IMR-90 (cell line): ENCODE measurements at regions not wholly inside any gene's neighbourhood (a gene's known extent, or its start where the extent isn't known, plus 50 kb on each side); places are given as distances from the start of the nearest gene placed in this dataset.

ENCODE experiments used
- ATAC-seq: fragments of 200-7000 bp; cut with Tn5 transposase; 2 replicates; pipeline ENCODE4 v1.9.1; 2020; ENCODE audit warnings: low read depth, mild to moderate bottlenecking, moderate library complexity
- BruUV-seq: library from RNA; stranded (reverse); fragments of 400-500 nt; replicated peaks from 2 replicates; lab custom pipeline; 2021; lab: Mats Ljungman, UMichigan
- CTCF ChIA-PET: fragments of 300-600 bp; formaldehyde crosslinking; extraction: SDS; loops from one replicate; lab custom pipeline; 2021; ENCODE audit warnings: antibody characterized with exemption; lab: Yijun Ruan, JAX
- POLR2A ChIA-PET: fragments of 300-600 bp; sonication (Branson Sonifier 250); formaldehyde crosslinking; loops from one replicate; lab custom pipeline; 2022; ENCODE audit warnings: antibody characterized with exemption; ENCODE audit not compliant: unreplicated experiment; lab: Charles Lee
- DNase-seq: peaks from one replicate; pipeline ENCODE4 v3.0.0; 2013
- H2AFZ ChIP-seq: replicated peaks from 2 replicates; pipeline ENCODE3; 2013; ENCODE audit warnings: low read length, mild to moderate bottlenecking; ENCODE audit not compliant: poor library complexity
- H2AK5ac ChIP-seq: 2 replicates; pipeline ENCODE4 v1.6.1; 2013; ENCODE audit warnings: low read depth, low read length, inconsistent platforms
- H2AK9ac ChIP-seq: replicated peaks from 2 replicates; pipeline ENCODE3; 2013; ENCODE audit warnings: mild to moderate bottlenecking, low read depth, low read length, moderate library complexity; ENCODE audit not compliant: poor library complexity
- H2BK120ac ChIP-seq: 2 replicates; pipeline ENCODE4 v1.6.1; 2013; ENCODE audit warnings: low read depth, low read length, inconsistent platforms
- H2BK15ac ChIP-seq: 3 replicates; pipeline ENCODE4 v1.6.1; 2013; ENCODE audit warnings: low read depth, low read length, inconsistent platforms
- H2BK20ac ChIP-seq: 2 replicates; pipeline ENCODE4 v1.6.1; 2013; ENCODE audit warnings: low read depth, mild to moderate bottlenecking, inconsistent platforms, low read length, moderate library complexity
- H2BK5ac ChIP-seq: 2 replicates; pipeline ENCODE4 v1.6.1; 2013; ENCODE audit warnings: mild to moderate bottlenecking, low read depth, low read length, inconsistent platforms; ENCODE audit not compliant: poor library complexity, severe bottlenecking
- H3K14ac ChIP-seq: replicated peaks from 2 replicates; pipeline ENCODE4 v1.6.1; 2013; ENCODE audit warnings: low read depth, low read length, inconsistent platforms
- H3K18ac ChIP-seq: 2 replicates; pipeline ENCODE4 v1.6.1; 2013; ENCODE audit warnings: low read depth, low read length, control low read depth
- H3K23ac ChIP-seq: 2 replicates; pipeline ENCODE4 v1.6.1; 2013; ENCODE audit warnings: low read depth, low read length, inconsistent platforms
- H3K27ac ChIP-seq: 2 replicates; pipeline ENCODE4 v1.5.1; 2013; ENCODE audit warnings: mild to moderate bottlenecking, control low read depth, low read length; ENCODE audit not compliant: insufficient read depth
- H3K27me3 ChIP-seq: 2 replicates; pipeline ENCODE4 v1.6.1; 2013; ENCODE audit warnings: low read length; ENCODE audit not compliant: control insufficient read depth, insufficient read depth
- H3K36me3 ChIP-seq: 2 replicates; pipeline ENCODE4 v1.6.1; 2013; ENCODE audit warnings: low read length, mixed read lengths; ENCODE audit not compliant: control insufficient read depth, insufficient read depth
- H3K4ac ChIP-seq: 2 replicates; pipeline ENCODE4 v1.6.1; 2013; ENCODE audit warnings: low read depth, low read length, inconsistent platforms
- H3K4me1 ChIP-seq: 2 replicates; pipeline ENCODE4 v1.6.1; 2013; ENCODE audit warnings: low read length, mixed read lengths; ENCODE audit not compliant: control insufficient read depth, insufficient read depth
- H3K4me2 ChIP-seq: 2 replicates; pipeline ENCODE4 v1.6.1; 2013; ENCODE audit warnings: low read depth, mild to moderate bottlenecking, control low read depth, low read length, moderate library complexity
- H3K4me3 ChIP-seq: 2 replicates; pipeline ENCODE4 v1.5.1; 2013; ENCODE audit warnings: low read depth, mild to moderate bottlenecking, control low read depth, low read length, moderate library complexity; ENCODE audit not compliant: insufficient read depth
- H3K56ac ChIP-seq: 2 replicates; pipeline ENCODE4 v1.6.1; 2013; ENCODE audit warnings: low read length, inconsistent platforms; ENCODE audit not compliant: insufficient read depth; ENCODE audit errors: extremely low read depth
- H3K79me1 ChIP-seq, 2 experiments: 2 replicates each; pipeline ENCODE4 v1.6.1; 2013; ENCODE audit warnings: low read length in 2 of 2, inconsistent platforms in 1 of 2, low read depth in 1 of 2
- H3K9ac ChIP-seq: 2 replicates; pipeline ENCODE4 v1.6.1; 2013; ENCODE audit warnings: low read depth, low read length, control low read depth
- H3K9me1 ChIP-seq: 2 replicates; pipeline ENCODE4 v1.6.1; 2013; ENCODE audit warnings: low read length, inconsistent platforms; ENCODE audit not compliant: insufficient read depth
- H3K9me3 ChIP-seq: 2 replicates; pipeline ENCODE4 v1.6.1; 2013; ENCODE audit warnings: low read length; ENCODE audit not compliant: control insufficient read depth, insufficient read depth
- H4K20me1 ChIP-seq: 2 replicates; pipeline ENCODE4 v1.6.1; 2013; ENCODE audit warnings: low read length, inconsistent platforms; ENCODE audit not compliant: insufficient read depth
- H4K5ac ChIP-seq: 2 replicates; pipeline ENCODE4 v1.6.1; 2013; ENCODE audit warnings: mild to moderate bottlenecking, low read depth, low read length, control low read depth
- H4K8ac ChIP-seq, 2 experiments: 2 replicates each; pipeline ENCODE4 v1.6.1; 2013; ENCODE audit warnings: low read depth in 2 of 2, low read length in 2 of 2, control low read depth in 1 of 2, inconsistent platforms in 1 of 2
- H4K91ac ChIP-seq: 2 replicates; pipeline ENCODE4 v1.6.1; 2013; ENCODE audit warnings: low read depth, low read length, inconsistent platforms; ENCODE audit not compliant: insufficient read depth
- BHLHE40 ChIP-seq: fragments of 150-350 bp; IDR thresholded peaks from 2 replicates; pipeline ENCODE4 v1.6.1; 2016; ENCODE audit warnings: mild to moderate bottlenecking, low read depth, low read length
- CEBPB ChIP-seq: IDR thresholded peaks from 2 replicates; pipeline ENCODE4 v1.6.1; 2012; ENCODE audit warnings: low read depth, low read length, improper control_type of control experiment
- CHD1 ChIP-seq: IDR thresholded peaks from 2 replicates; pipeline ENCODE4 v1.6.1; 2012; ENCODE audit warnings: low read depth, low read length, improper control_type of control experiment
- MAFK ChIP-seq: IDR thresholded peaks from 2 replicates; pipeline ENCODE4 v1.6.1; 2012; ENCODE audit warnings: low read depth, low read length, improper control_type of control experiment
- MAZ ChIP-seq: IDR thresholded peaks from 2 replicates; pipeline ENCODE4 v1.6.1; 2012; ENCODE audit warnings: low read depth, mild to moderate bottlenecking, low read length, improper control_type of control experiment, moderate library complexity, borderline replicate concordance
- MXI1 ChIP-seq: IDR thresholded peaks from 2 replicates; pipeline ENCODE4 v1.6.1; 2012; ENCODE audit warnings: low read depth, mild to moderate bottlenecking, low read length, moderate library complexity, borderline replicate concordance
- NFE2L2 ChIP-seq: fragments of 150-350 bp; IDR thresholded peaks from 2 replicates; pipeline ENCODE4 v1.6.1; 2016; ENCODE audit warnings: low read depth, mild to moderate bottlenecking, low read length
- POLR2A ChIP-seq: IDR thresholded peaks from 2 replicates; pipeline ENCODE4 v1.6.1; 2012; ENCODE audit warnings: mild to moderate bottlenecking, low read depth, low read length
- RCOR1 ChIP-seq: IDR thresholded peaks from 2 replicates; pipeline ENCODE4 v1.6.1; 2012; ENCODE audit warnings: mild to moderate bottlenecking, low read length, improper control_type of control experiment; ENCODE audit not compliant: insufficient replicate concordance
- RFX5 ChIP-seq: IDR thresholded peaks from 2 replicates; pipeline ENCODE4 v1.8.0; 2012; ENCODE audit warnings: low read depth, mild to moderate bottlenecking, low read length, moderate library complexity
- SMC3 ChIP-seq: fragments of 150-350 bp; IDR thresholded peaks from 2 replicates; pipeline ENCODE4 v1.6.1; 2016; ENCODE audit warnings: low read depth, mild to moderate bottlenecking, antibody characterized with exemption, low read length, moderate library complexity
- WGBS, 2 experiments: methylation state at CpG; one replicate each; pipeline versions ENCODE4 v1.1.5 to v1.1.7; 2013; ENCODE audit warnings: missing lambda C conversion rate in 2 of 2; ENCODE audit not compliant: insufficient read length in 1 of 2; ENCODE audit errors: extremely low coverage in 2 of 2; 5-methylcytosine and 5-hydroxymethylcytosine counted together
- dilution Hi-C: fragments of 300-500 bp; cut with HindIII; formaldehyde crosslinking; loops from one replicate; pipeline ENCODE4 v1.14.3; 2018; ENCODE audit warnings: low sequenced_read_pairs; ENCODE audit not compliant: unreplicated experiment
- in situ Hi-C: fragments of 300-500 bp; cut with MboI; formaldehyde crosslinking; loops from 3 replicates; pipeline ENCODE4 v1.14.3; 2019; ENCODE audit warnings: low sequenced_read_pairs, inconsistent platforms, mixed read lengths
- intact Hi-C: fragments of 100-400 bp; cut with micrococcal nuclease; formaldehyde crosslinking; loops from 2 replicates; pipeline ENCODE4 v1.10.0; 2022
- TF ChIP-seq, protein P1 (sequence below): conservative IDR thresholded peaks from 2 replicates; pipeline ENCODE4 v1.5.1; 2012; ENCODE audit warnings: mild to moderate bottlenecking, low read depth, low read length, improper control_type of control experiment
- TF ChIP-seq, protein P2 (sequence below): fragments of 150-350 bp; IDR thresholded peaks from 2 replicates; pipeline ENCODE4 v1.6.1; 2016; ENCODE audit warnings: low read depth, mild to moderate bottlenecking, low read length, moderate library complexity, borderline replicate concordance
- TF ChIP-seq, protein P3 (sequence below): fragments of 150-350 bp; IDR thresholded peaks from 2 replicates; pipeline ENCODE4 v1.6.1; 2017; ENCODE audit warnings: mild to moderate bottlenecking, antibody characterized with exemption, low read length, low read depth

DNA sequence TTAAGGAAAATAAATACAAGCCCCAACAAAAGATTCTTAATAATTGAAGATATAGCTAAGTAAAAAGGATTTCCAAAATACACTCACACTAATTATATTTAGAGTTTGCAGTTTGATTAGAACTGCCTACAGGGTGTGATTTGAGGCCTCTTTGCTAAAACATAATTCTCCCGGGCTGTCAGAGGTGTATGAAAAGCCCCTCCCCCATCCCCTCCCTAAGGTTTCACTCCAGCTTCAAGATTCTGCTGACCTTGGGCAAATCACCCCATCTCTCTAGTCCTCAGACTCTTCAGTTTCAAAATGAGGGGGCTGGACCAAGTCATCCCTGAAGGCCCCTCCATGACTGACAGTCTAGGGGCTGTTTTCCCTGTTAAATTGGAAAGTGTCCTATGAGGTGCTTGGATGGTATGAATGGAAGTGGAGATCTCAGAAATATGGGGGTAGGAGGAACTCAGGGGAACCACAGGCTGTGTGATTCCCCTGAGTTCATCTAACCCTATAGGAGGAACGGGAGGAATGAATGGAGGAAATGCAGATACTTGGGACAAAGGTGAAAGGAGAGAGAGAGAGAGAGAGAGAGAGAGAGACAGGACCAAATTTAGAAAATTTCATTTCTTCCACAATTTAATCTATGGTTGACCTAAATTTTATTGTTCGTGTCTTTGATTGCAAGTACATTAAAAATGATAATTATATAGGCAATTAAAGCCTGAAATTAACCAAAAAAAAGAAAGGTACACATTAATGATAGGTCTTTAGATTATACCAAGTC, 107.5 kb downstream of the SPP2 start:
- Histone ChIP-seq H2AK5ac (no peak overlapping the region), H4K8ac (no peak overlapping the region), H2AFZ (no peak overlapping the region), H4K5ac (no peak overlapping the region), H3K4me3 (no peak overlapping the region), H2BK120ac (no peak overlapping the region), H3K9me3 (no peaks in the 10 kb centered on the region), H3K18ac (no peak overlapping the region), H3K9me1 (no peaks in the 10 kb centered on the region), H3K4ac (no peak overlapping the region), H3K14ac (no peak overlapping the region), H4K91ac (no peak overlapping the region), H3K23ac (no peak overlapping the region), H3K4me1 (no peaks in the 10 kb centered on the region), H3K27me3 (peaks cover 8% of the 10 kb centered on the region), H3K27ac (no peak overlapping the region), H3K56ac (no peak overlapping the region), H3K36me3 (no peaks in the 10 kb centered on the region), H3K9ac (no peak overlapping the region), H4K20me1 (no peaks in the 10 kb centered on the region), H3K79me1 (no peaks in the 10 kb centered on the region), H2AK9ac (no peak overlapping the region), H3K4me2 (no peak overlapping the region), H2BK15ac (no peak overlapping the region), H2BK20ac (no peak overlapping the region), H2BK5ac (no peak overlapping the region)
- ChIA-PET POLR2A (no interaction called here), CTCF (interaction anchor here (0.7 kb wide), 1 partner anchor 123 kb away, joined by 3 read pairs; no protein-coding TSS in a partner anchor)
- in situ Hi-C loops: no loop called here
- TF ChIP-seq RCOR1 (no peak), CHD1 (no peak), RFX5 (no peak), BHLHE40 (no peak), MAZ (no peak), CEBPB (no peak), NFE2L2 (no peak), MXI1 (no peak), POLR2A (no peak), SMC3 (no peak), MAFK (no peak)
- TF ChIP-seq, protein P1, sequence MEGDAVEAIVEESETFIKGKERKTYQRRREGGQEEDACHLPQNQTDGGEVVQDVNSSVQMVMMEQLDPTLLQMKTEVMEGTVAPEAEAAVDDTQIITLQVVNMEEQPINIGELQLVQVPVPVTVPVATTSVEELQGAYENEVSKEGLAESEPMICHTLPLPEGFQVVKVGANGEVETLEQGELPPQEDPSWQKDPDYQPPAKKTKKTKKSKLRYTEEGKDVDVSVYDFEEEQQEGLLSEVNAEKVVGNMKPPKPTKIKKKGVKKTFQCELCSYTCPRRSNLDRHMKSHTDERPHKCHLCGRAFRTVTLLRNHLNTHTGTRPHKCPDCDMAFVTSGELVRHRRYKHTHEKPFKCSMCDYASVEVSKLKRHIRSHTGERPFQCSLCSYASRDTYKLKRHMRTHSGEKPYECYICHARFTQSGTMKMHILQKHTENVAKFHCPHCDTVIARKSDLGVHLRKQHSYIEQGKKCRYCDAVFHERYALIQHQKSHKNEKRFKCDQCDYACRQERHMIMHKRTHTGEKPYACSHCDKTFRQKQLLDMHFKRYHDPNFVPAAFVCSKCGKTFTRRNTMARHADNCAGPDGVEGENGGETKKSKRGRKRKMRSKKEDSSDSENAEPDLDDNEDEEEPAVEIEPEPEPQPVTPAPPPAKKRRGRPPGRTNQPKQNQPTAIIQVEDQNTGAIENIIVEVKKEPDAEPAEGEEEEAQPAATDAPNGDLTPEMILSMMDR: no peak
- TF ChIP-seq, protein P2, sequence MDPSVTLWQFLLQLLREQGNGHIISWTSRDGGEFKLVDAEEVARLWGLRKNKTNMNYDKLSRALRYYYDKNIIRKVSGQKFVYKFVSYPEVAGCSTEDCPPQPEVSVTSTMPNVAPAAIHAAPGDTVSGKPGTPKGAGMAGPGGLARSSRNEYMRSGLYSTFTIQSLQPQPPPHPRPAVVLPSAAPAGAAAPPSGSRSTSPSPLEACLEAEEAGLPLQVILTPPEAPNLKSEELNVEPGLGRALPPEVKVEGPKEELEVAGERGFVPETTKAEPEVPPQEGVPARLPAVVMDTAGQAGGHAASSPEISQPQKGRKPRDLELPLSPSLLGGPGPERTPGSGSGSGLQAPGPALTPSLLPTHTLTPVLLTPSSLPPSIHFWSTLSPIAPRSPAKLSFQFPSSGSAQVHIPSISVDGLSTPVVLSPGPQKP: no peak
- TF ChIP-seq, protein P3, sequence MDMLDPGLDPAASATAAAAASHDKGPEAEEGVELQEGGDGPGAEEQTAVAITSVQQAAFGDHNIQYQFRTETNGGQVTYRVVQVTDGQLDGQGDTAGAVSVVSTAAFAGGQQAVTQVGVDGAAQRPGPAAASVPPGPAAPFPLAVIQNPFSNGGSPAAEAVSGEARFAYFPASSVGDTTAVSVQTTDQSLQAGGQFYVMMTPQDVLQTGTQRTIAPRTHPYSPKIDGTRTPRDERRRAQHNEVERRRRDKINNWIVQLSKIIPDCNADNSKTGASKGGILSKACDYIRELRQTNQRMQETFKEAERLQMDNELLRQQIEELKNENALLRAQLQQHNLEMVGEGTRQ: no peak
- intact Hi-C loops: no loop called here
- ATAC-seq (no peak), DNase-seq (no peak)
- no TSS peak for BruUV-seq
- WGBS, 2 experiments: no CpG with 5 or more reads among the region's 3 CpGs
- dilution Hi-C loops: no loop called here
